PC-3 (cell line): ENCODE measurements at regions not wholly inside any gene's neighbourhood (a gene's known extent, or its start where the extent isn't known, plus 50 kb on each side); places are given as distances from the start of the nearest gene placed in this dataset.

Experiments
- ATAC-seq: fragments of 200-7000 bp; cut with Tn5 transposase; 2 replicates; pipeline ENCODE4 v1.9.1; 2020; ENCODE audit warnings: mild to moderate bottlenecking, moderate library complexity
- BruUV-seq: library from RNA; stranded (reverse); fragments of 400-500 nt; replicated peaks from 2 replicates; lab custom pipeline; 2021; lab: Mats Ljungman, UMichigan
- CTCF ChIA-PET: fragments of 300-600 bp; sonication (Branson Sonifier 250); formaldehyde crosslinking; loops from one replicate; lab custom pipeline; 2022; ENCODE audit warnings: antibody characterized with exemption; lab: Charles Lee
- POLR2A ChIA-PET: fragments of 300-600 bp; sonication (Branson Sonifier 250); formaldehyde crosslinking; loops from one replicate; lab custom pipeline; 2022; ENCODE audit warnings: antibody characterized with exemption; ENCODE audit not compliant: unreplicated experiment; lab: Charles Lee
- DNase-seq: peaks from one replicate; pipeline ENCODE4 v3.0.0-alpha.2; 2015
- H2AFZ ChIP-seq: fragments of 300-600 bp; sonication (generic); 2 replicates; pipeline ENCODE4 v1.6.0; 2016; ENCODE audit warnings: antibody characterized with exemption, low read length
- H3F3A ChIP-seq: fragments of 300-600 bp; sonication (generic); one replicate; pipeline ENCODE4 v1.6.0; 2017; ENCODE audit warnings: antibody characterized with exemption, low read length, control low read depth, mild to moderate bottlenecking; ENCODE audit not compliant: unreplicated experiment
- H3K27ac ChIP-seq: fragments of 300-600 bp; sonication (generic); 2 replicates; pipeline ENCODE4 v1.5.1; 2016; ENCODE audit warnings: mild to moderate bottlenecking, low read length
- H3K27me3 ChIP-seq: fragments of 300-600 bp; sonication (generic); 2 replicates; pipeline ENCODE4 v1.6.1; 2016; ENCODE audit warnings: low read length, mixed read lengths
- H3K36me3 ChIP-seq: fragments of 300-600 bp; sonication (generic); 2 replicates; pipeline ENCODE4 v1.6.1; 2016; ENCODE audit warnings: low read depth, mixed run types, low read length, mixed read lengths
- H3K4me1 ChIP-seq: fragments of 300-600 bp; sonication (generic); 2 replicates; pipeline ENCODE4 v1.5.1; 2016; ENCODE audit warnings: low read length; ENCODE audit not compliant: insufficient read depth
- H3K4me2 ChIP-seq: fragments of 300-600 bp; sonication (generic); 2 replicates; pipeline ENCODE4 v1.6.0; 2016; ENCODE audit warnings: low read length
- H3K4me3 ChIP-seq: fragments of 300-600 bp; sonication (generic); 2 replicates; pipeline ENCODE4 v1.5.1; 2016; ENCODE audit warnings: mild to moderate bottlenecking, low read length, mixed read lengths
- H3K79me2 ChIP-seq: fragments of 300-600 bp; sonication (generic); 2 replicates; pipeline ENCODE4 v1.6.1; 2017; ENCODE audit warnings: low read length, mixed read lengths
- H3K9ac ChIP-seq: fragments of 300-600 bp; sonication (generic); 2 replicates; pipeline ENCODE4 v1.6.0; 2016; ENCODE audit warnings: mild to moderate bottlenecking, low read length
- H3K9me2 ChIP-seq: fragments of 300-600 bp; sonication (generic); replicated peaks from 2 replicates; pipeline ENCODE4 v1.6.1; 2016; ENCODE audit warnings: mixed run types, low read length, mixed read lengths
- H3K9me3 ChIP-seq: fragments of 300-600 bp; sonication (generic); 2 replicates; pipeline ENCODE4 v1.6.1; 2016; ENCODE audit warnings: low read length, mixed read lengths
- H4K20me1 ChIP-seq: fragments of 300-600 bp; sonication (generic); 2 replicates; pipeline ENCODE4 v1.6.1; 2016; ENCODE audit warnings: low read length, mixed read lengths
- CTCF ChIP-seq: fragments of 300-600 bp; sonication (generic); conservative IDR thresholded peaks from 2 replicates; pipeline ENCODE4 v1.5.1; 2017; ENCODE audit warnings: antibody characterized with exemption, low read depth, mild to moderate bottlenecking, low read length
- EZH2 ChIP-seq: fragments of 300-600 bp; sonication (generic); IDR thresholded peaks from one replicate; pipeline ENCODE4 v1.6.1; 2017; ENCODE audit warnings: antibody characterized with exemption, mild to moderate bottlenecking, low read length; ENCODE audit not compliant: unreplicated experiment
- EZH2phosphoT487 ChIP-seq: fragments of 300-600 bp; sonication (generic); IDR thresholded peaks from 2 replicates; pipeline ENCODE4 v1.6.1; 2018; ENCODE audit warnings: mild to moderate bottlenecking, antibody characterized with exemption, low read length, borderline replicate concordance
- intact Hi-C: fragments of 100-400 bp; cut with micrococcal nuclease; formaldehyde crosslinking; loops from 2 replicates; pipeline ENCODE4 v1.9.0; 2023

GRCh38 chr11:19633276-19633675 lies 79.4 kb upstream of the NAV2 start:
- no peaks in the 10 kb centered on the region for H3K9me3 ChIP-seq
- H3K79me2 ChIP-seq: no peaks in the 10 kb centered on the region
- no peak overlapping the region for H3K4me2 ChIP-seq
- H3K9ac ChIP-seq: no peak overlapping the region
- no peaks in the 10 kb centered on the region for H3K9me2 ChIP-seq
- ATAC-seq (no peak), DNase-seq (no peak)
- ChIA-PET CTCF (no interaction called here), POLR2A (no interaction called here)
- BruUV-seq: no TSS peak
- no peak overlapping the region for H3K27ac ChIP-seq
- H4K20me1 ChIP-seq: no peaks in the 10 kb centered on the region
- TF ChIP-seq EZH2: no peak
- TF ChIP-seq CTCF: no peak
- TF ChIP-seq EZH2phosphoT487: no peak
- peaks cover 25% of the 10 kb centered on the region for H3K4me1 ChIP-seq
- no peak overlapping the region for H2AFZ ChIP-seq
- no peaks in the 10 kb centered on the region for H3K36me3 ChIP-seq
- no peak overlapping the region for H3K4me3 ChIP-seq
- H3K27me3 ChIP-seq: no peaks in the 10 kb centered on the region
- intact Hi-C loops: loop anchor here (2.0 kb wide), 1 partner anchor 48 kb away; no protein-coding TSS in a partner anchor
- H3F3A ChIP-seq: no peaks in the 10 kb centered on the region

GRCh38 chr11:19632499-19632834 lies 80.2 kb upstream of the NAV2 start:
- no peak overlapping the region for H3K9ac ChIP-seq
- intact Hi-C loops: loop anchor here (2.0 kb wide), 1 partner anchor 48 kb away; no protein-coding TSS in a partner anchor
- no peak overlapping the region for H3K4me3 ChIP-seq
- CTCF ChIA-PET: interaction anchor here (0.5 kb wide), 1 partner anchor 33 kb away, joined by 3 read pairs; no protein-coding TSS in a partner anchor
- H3K9me3 ChIP-seq: no peaks in the 10 kb centered on the region
- H4K20me1 ChIP-seq: no peaks in the 10 kb centered on the region
- no peak overlapping the region for H3K27ac ChIP-seq
- BruUV-seq: no TSS peak
- POLR2A ChIA-PET: no interaction called here
- TF ChIP-seq CTCF (no peak), EZH2phosphoT487 (no peak), EZH2 (no peak)
- no peak overlapping the region for H2AFZ ChIP-seq
- DNase-seq (peak; percentile 36), ATAC-seq (peak; percentile 47)
- no peaks in the 10 kb centered on the region for H3K9me2 ChIP-seq
- no peaks in the 10 kb centered on the region for H3K36me3 ChIP-seq
- no peaks in the 10 kb centered on the region for H3K27me3 ChIP-seq
- no peaks in the 10 kb centered on the region for H3K79me2 ChIP-seq
- peaks cover 33% of the 10 kb centered on the region for H3K4me1 ChIP-seq
- H3F3A ChIP-seq: no peaks in the 10 kb centered on the region
- H3K4me2 ChIP-seq: peak overlapping the region; percentile 25

GRCh38 chr11:19631712-19632498 lies 80.7 kb upstream of the NAV2 start:
- POLR2A ChIA-PET: no interaction called here
- no peaks in the 10 kb centered on the region for H3K9me2 ChIP-seq
- no peaks in the 10 kb centered on the region for H3K79me2 ChIP-seq
- peak overlapping the region; percentile 25 for H3K4me2 ChIP-seq
- no peaks in the 10 kb centered on the region for H3F3A ChIP-seq
- H3K27ac ChIP-seq: no peak overlapping the region
- TF ChIP-seq EZH2phosphoT487 (no peak), EZH2 (no peak), CTCF (no peak)
- H3K4me3 ChIP-seq: no peak overlapping the region
- no peak overlapping the region for H2AFZ ChIP-seq
- intact Hi-C loops: loop anchor here (2.0 kb wide), 1 partner anchor 49 kb away; no protein-coding TSS in a partner anchor
- H3K9me3 ChIP-seq: no peaks in the 10 kb centered on the region
- H4K20me1 ChIP-seq: no peaks in the 10 kb centered on the region
- BruUV-seq: no TSS peak
- peaks cover 37% of the 10 kb centered on the region for H3K4me1 ChIP-seq
- DNase-seq (no peak), ATAC-seq (peak; percentile 7; the same call in 1 of the 2 replicates)
- H3K36me3 ChIP-seq: no peaks in the 10 kb centered on the region
- CTCF ChIA-PET: interaction anchor here (0.5 kb wide), 1 partner anchor 32 kb away, joined by 3 read pairs; no protein-coding TSS in a partner anchor
- H3K27me3 ChIP-seq: no peaks in the 10 kb centered on the region
- no peak overlapping the region for H3K9ac ChIP-seq
